A673 (cell line): ENCODE measurements at regions not wholly inside any gene's neighbourhood (a gene's known extent, or its start where the extent isn't known, plus 50 kb on each side); places are given as distances from the start of the nearest gene placed in this dataset.

Source experiments
- EZH2 ChIP-seq: fragments of 200-600 bp; sonication (generic); IDR thresholded peaks from 2 replicates; pipeline ENCODE4 v1.6.1; 2017; ENCODE audit warnings: borderline replicate concordance, low read depth, mild to moderate bottlenecking, mixed read lengths, antibody characterized with exemption, low read length; ENCODE audit not compliant: poor library complexity, severe bottlenecking
- TF ChIP-seq, protein P1 (sequence below): fragments of 300-800, 200-600 bp; sonication (generic); conservative IDR thresholded peaks from 2 replicates; pipeline ENCODE4 v1.5.1; 2017; ENCODE audit warnings: low read depth, mild to moderate bottlenecking, antibody characterized with exemption, low read length, moderate library complexity, mixed read lengths

DNA sequence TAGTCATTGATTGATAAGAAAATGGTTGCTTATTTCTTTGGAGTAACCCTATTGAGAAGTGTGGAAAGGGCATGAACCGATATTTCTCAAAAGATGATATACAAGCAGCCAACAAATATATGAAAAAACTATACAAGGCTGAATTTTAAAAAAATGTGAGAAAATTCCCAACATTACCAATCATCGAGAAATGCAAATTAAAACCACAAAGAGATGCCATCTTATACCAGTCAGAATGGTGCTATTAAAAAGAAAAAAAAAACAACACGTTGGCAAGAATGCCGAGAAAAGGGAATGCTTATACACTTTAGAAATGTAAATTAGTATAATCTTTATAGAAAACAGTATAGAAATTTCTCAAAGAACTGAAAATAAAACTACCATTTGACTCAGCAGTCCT is 77.7 kb upstream of the ROBO1 start:
- TF ChIP-seq, protein P1, sequence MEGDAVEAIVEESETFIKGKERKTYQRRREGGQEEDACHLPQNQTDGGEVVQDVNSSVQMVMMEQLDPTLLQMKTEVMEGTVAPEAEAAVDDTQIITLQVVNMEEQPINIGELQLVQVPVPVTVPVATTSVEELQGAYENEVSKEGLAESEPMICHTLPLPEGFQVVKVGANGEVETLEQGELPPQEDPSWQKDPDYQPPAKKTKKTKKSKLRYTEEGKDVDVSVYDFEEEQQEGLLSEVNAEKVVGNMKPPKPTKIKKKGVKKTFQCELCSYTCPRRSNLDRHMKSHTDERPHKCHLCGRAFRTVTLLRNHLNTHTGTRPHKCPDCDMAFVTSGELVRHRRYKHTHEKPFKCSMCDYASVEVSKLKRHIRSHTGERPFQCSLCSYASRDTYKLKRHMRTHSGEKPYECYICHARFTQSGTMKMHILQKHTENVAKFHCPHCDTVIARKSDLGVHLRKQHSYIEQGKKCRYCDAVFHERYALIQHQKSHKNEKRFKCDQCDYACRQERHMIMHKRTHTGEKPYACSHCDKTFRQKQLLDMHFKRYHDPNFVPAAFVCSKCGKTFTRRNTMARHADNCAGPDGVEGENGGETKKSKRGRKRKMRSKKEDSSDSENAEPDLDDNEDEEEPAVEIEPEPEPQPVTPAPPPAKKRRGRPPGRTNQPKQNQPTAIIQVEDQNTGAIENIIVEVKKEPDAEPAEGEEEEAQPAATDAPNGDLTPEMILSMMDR = no peak
- no peak for TF ChIP-seq EZH2
